GM19193 (cell line): ENCODE measurements at regions not wholly inside any gene's neighbourhood (a gene's known extent, or its start where the extent isn't known, plus 50 kb on each side); places are given as distances from the start of the nearest gene placed in this dataset.

Source experiments
- POLR2A ChIP-seq: IDR thresholded peaks from 4 replicates; pipeline ENCODE4 v1.6.1; 2011; ENCODE audit not compliant: insufficient read depth, insufficient read length; ENCODE audit errors: extremely low read depth

GRCh38 chr2:136715146-136715545, 50.2 kb upstream of the THSD7B start:
- no peak for TF ChIP-seq POLR2A

- TF ChIP-seq POLR2A = no peak
These were observed 50.8 kb upstream of the THSD7B start for GRCh38 chr2:136714452-136714951.

- TF ChIP-seq POLR2A = no peak
These were observed 51.6 kb upstream of the THSD7B start for GRCh38 chr2:136713739-136714138.

GRCh38 chr2:136705336-136705735, 60.0 kb upstream of the THSD7B start:
- no peak for TF ChIP-seq POLR2A

GRCh38 chr2:136703214-136703613, 62.1 kb upstream of the THSD7B start:
- TF ChIP-seq POLR2A = no peak

GRCh38 chr2:136696438-136696837, 68.9 kb upstream of the THSD7B start:
- TF ChIP-seq POLR2A = no peak

- TF ChIP-seq POLR2A = no peak
These were observed 71.4 kb upstream of the THSD7B start for GRCh38 chr2:136693966-136694365.

GRCh38 chr2:136665736-136666135, 99.6 kb upstream of the THSD7B start:
- no peak for TF ChIP-seq POLR2A

- no peak for TF ChIP-seq POLR2A
These were observed 100.5 kb upstream of the THSD7B start for GRCh38 chr2:136664713-136665405.

GRCh38 chr2:136658201-136658600, 107.1 kb upstream of the THSD7B start:
- no peak for TF ChIP-seq POLR2A

GRCh38 chr2:136653861-136654260, 111.5 kb upstream of the THSD7B start:
- no peak for TF ChIP-seq POLR2A

- TF ChIP-seq POLR2A = no peak
These were observed 113.8 kb upstream of the THSD7B start for GRCh38 chr2:136651456-136652010.

- no peak for TF ChIP-seq POLR2A
These were observed 118.3 kb upstream of the THSD7B start for GRCh38 chr2:136647039-136647438.

- TF ChIP-seq POLR2A = no peak
These were observed 120.0 kb upstream of the THSD7B start for GRCh38 chr2:136645236-136645828.

- no peak for TF ChIP-seq POLR2A
These were observed 125.7 kb upstream of the THSD7B start for GRCh38 chr2:136639651-136640050.

GRCh38 chr2:136638193-136638592, 127.2 kb upstream of the THSD7B start:
- TF ChIP-seq POLR2A = no peak
